GM12878 (cell line): ENCODE measurements at regions not wholly inside any gene's neighbourhood (a gene's known extent, or its start where the extent isn't known, plus 50 kb on each side); places are given as distances from the start of the nearest gene placed in this dataset.

Experiments
- ATAC-seq: fragments of 200-7000 bp; cut with Tn5 transposase; 3 replicates; pipeline ENCODE4 v1.9.1; 2020; ENCODE audit warnings: mild to moderate bottlenecking, moderate library complexity
- BruUV-seq: library from RNA; stranded (reverse); fragments of 400-500 nt; replicated peaks from 2 replicates; lab custom pipeline; 2021; lab: Mats Ljungman, UMichigan
- CTCF ChIA-PET: fragments of 300-600 bp; sonication (Branson Sonifier 250); formaldehyde crosslinking; extraction: SDS; loops from one replicate; lab custom pipeline; 2021; ENCODE audit warnings: inconsistent platforms; lab: Yijun Ruan, JAX
- POLR2A ChIA-PET: fragments of 350-600 bp; formaldehyde crosslinking; extraction: SDS; loops from one replicate; lab custom pipeline; 2021; ENCODE audit warnings: inconsistent platforms; lab: Charles Lee
- RAD21 ChIA-PET: fragments of 300-600 bp; sonication (Branson Sonifier 250); formaldehyde crosslinking; loops from one replicate; lab custom pipeline; 2023; ENCODE audit warnings: antibody characterized with exemption; ENCODE audit not compliant: unreplicated experiment; lab: Charles Lee
- SMC1A ChIA-PET: fragments of 300-600 bp; sonication (Branson Sonifier 250); formaldehyde crosslinking; loops from one replicate; lab custom pipeline; 2023; ENCODE audit not compliant: unreplicated experiment, uncharacterized antibody; lab: Charles Lee
- DNase-seq: peaks from one replicate; pipeline ENCODE4 v3.0.0-alpha.2; 2011; ENCODE audit warnings: low read depth, low spot score
- FAIRE-seq: peaks from 3 replicates; lab custom pipeline; 2011; peaks lifted over from hg19 to GRCh38; lab: Jason Lieb, UNC
- H2AFZ ChIP-seq: 2 replicates; pipeline ENCODE4 v1.6.0; 2011; ENCODE audit warnings: low read depth, low read length, control low read depth; ENCODE audit not compliant: control insufficient read depth
- H3K27ac ChIP-seq: 2 replicates; pipeline ENCODE4 v1.5.1; 2011; ENCODE audit warnings: control low read depth; ENCODE audit not compliant: control insufficient read depth, insufficient read depth
- H3K27me3 ChIP-seq, 2 experiments: replicated peaks in 1 of 2; 2 replicates each; pipeline versions ENCODE4 v1.6.0 to v1.6.1; 2011; ENCODE audit warnings: low read length in 1 of 2; ENCODE audit not compliant: control insufficient read depth in 2 of 2, insufficient read depth in 2 of 2
- H3K36me3 ChIP-seq, 2 experiments: 2 replicates each; pipeline ENCODE4 v1.5.1; 2011; ENCODE audit warnings: low read length in 1 of 2; ENCODE audit not compliant: control insufficient read depth in 2 of 2, insufficient read depth in 2 of 2
- H3K4me1 ChIP-seq: 2 replicates; pipeline ENCODE4 v1.6.1; 2011; ENCODE audit warnings: mild to moderate bottlenecking, low read length, moderate library complexity, mixed read lengths; ENCODE audit not compliant: control insufficient read depth, insufficient read depth
- H3K4me2 ChIP-seq: 2 replicates; pipeline ENCODE4 v1.6.0; 2011; ENCODE audit warnings: control low read depth; ENCODE audit not compliant: control insufficient read depth, insufficient read depth
- H3K4me3 ChIP-seq: fragments of 200-600 bp; sonication (generic); 2 replicates; pipeline ENCODE4 v1.5.1; 2016
- H3K79me2 ChIP-seq: 2 replicates; pipeline ENCODE4 v1.6.0; 2011; ENCODE audit warnings: low read length; ENCODE audit not compliant: control insufficient read depth, insufficient read depth
- H3K9ac ChIP-seq: 2 replicates; pipeline ENCODE4 v1.8.0; 2011; ENCODE audit warnings: low read length, control low read depth, mixed read lengths; ENCODE audit not compliant: control insufficient read depth, insufficient read depth
- H3K9me3 ChIP-seq: replicated peaks from 3 replicates; pipeline ENCODE4 v1.5.1; 2011; ENCODE audit warnings: mild to moderate bottlenecking, low read length; ENCODE audit not compliant: control insufficient read depth, insufficient read depth
- H4K20me1 ChIP-seq: 2 replicates; pipeline ENCODE4 v1.6.0; 2011; ENCODE audit not compliant: control insufficient read depth, insufficient read depth
- BACH1 ChIP-seq: fragments of 450-650 bp; IDR thresholded peaks from 2 replicates; pipeline ENCODE4 v1.6.1; 2017; ENCODE audit warnings: mild to moderate bottlenecking, borderline replicate concordance
- BRCA1 ChIP-seq: IDR thresholded peaks from 2 replicates; pipeline ENCODE4 v1.6.1; 2011; ENCODE audit warnings: low read depth, low read length, improper control_type of control experiment
- CHD2 ChIP-seq: IDR thresholded peaks from 2 replicates; pipeline ENCODE4 v1.6.1; 2011; ENCODE audit warnings: low read depth, low read length, improper control_type of control experiment, borderline replicate concordance
- EZH2 ChIP-seq: IDR thresholded peaks from 2 replicates; pipeline ENCODE4 v1.6.1; 2012; ENCODE audit warnings: low read depth, mild to moderate bottlenecking, control low read depth, inconsistent platforms, low read length, borderline replicate concordance; ENCODE audit not compliant: control insufficient read depth
- GATAD2B ChIP-seq: fragments of 450-650 bp; conservative IDR thresholded peaks from 2 replicates; pipeline ENCODE4 v1.6.1; 2017; ENCODE audit warnings: low read depth, mild to moderate bottlenecking, moderate library complexity
- HSF1 ChIP-seq: fragments of 150-350 bp; IDR thresholded peaks from 2 replicates; pipeline ENCODE4 v1.6.1; 2014; ENCODE audit warnings: mild to moderate bottlenecking, low read depth, low read length
- NKRF ChIP-seq: fragments of 450-650 bp; conservative IDR thresholded peaks from 2 replicates; pipeline ENCODE4 v1.6.1; 2017; ENCODE audit warnings: mild to moderate bottlenecking, moderate library complexity
- NR2C2 ChIP-seq: IDR thresholded peaks from 2 replicates; pipeline ENCODE4 v1.6.1; 2011; ENCODE audit warnings: borderline replicate concordance, low read depth; ENCODE audit not compliant: control insufficient read depth, insufficient read length
- PAX5 ChIP-seq: IDR thresholded peaks from 2 replicates; pipeline ENCODE4 v1.6.1; 2011; ENCODE audit warnings: low read depth, low read length, borderline replicate concordance
- PML ChIP-seq: IDR thresholded peaks from 2 replicates; pipeline ENCODE4 v1.6.1; 2012; ENCODE audit warnings: low read length, inconsistent platforms
- POLR2AphosphoS5 ChIP-seq: IDR thresholded peaks from 2 replicates; pipeline ENCODE4 v1.6.1; 2011; ENCODE audit warnings: mild to moderate bottlenecking, low read length, inconsistent platforms
- PRDM15 ChIP-seq: fragments of 450-650 bp; formaldehyde crosslinking; IDR thresholded peaks from 2 replicates; pipeline ENCODE4 v1.4.0; 2020; ENCODE audit warnings: mild to moderate bottlenecking, moderate library complexity
- SIN3A ChIP-seq: IDR thresholded peaks from 2 replicates; pipeline ENCODE4 v1.6.1; 2012; ENCODE audit warnings: low read depth, low read length, improper control_type of control experiment
- SREBF1 ChIP-seq: IDR thresholded peaks from 2 replicates; pipeline ENCODE4 v1.6.1; 2012; ENCODE audit warnings: mild to moderate bottlenecking, low read length
- STAT3 ChIP-seq: IDR thresholded peaks from 2 replicates; pipeline ENCODE4 v1.6.1; 2011; ENCODE audit warnings: low read depth, low read length, improper control_type of control experiment
- YBX1 ChIP-seq: fragments of 450-650 bp; IDR thresholded peaks from 2 replicates; pipeline ENCODE4 v1.6.1; 2016; ENCODE audit warnings: antibody characterized with exemption
- YY1 ChIP-seq: IDR thresholded peaks from 2 replicates; pipeline ENCODE4 v1.6.1; 2011; ENCODE audit warnings: low read depth, mild to moderate bottlenecking, low read length
- WGBS: methylation state at CpG from one replicate; pipeline ENCODE4 v1.1.6; 2016; ENCODE audit warnings: low lambda C conversion rate; ENCODE audit not compliant: insufficient replicate concordance, insufficient coverage; ENCODE audit errors: missing lambda C conversion rate; 5-methylcytosine and 5-hydroxymethylcytosine counted together
- in situ Hi-C: fragments of 300-500 bp; cut with MboI; formaldehyde crosslinking; loops from 9 replicates; pipeline ENCODE4 v1.14.3; 2018; ENCODE audit warnings: mixed read lengths
- intact Hi-C: fragments of 100-400 bp; cut with micrococcal nuclease; formaldehyde crosslinking; loops from one replicate; pipeline ENCODE4 v1.14.2; 2022; ENCODE audit not compliant: unreplicated experiment

- 56% methylated on average over 7 of the region's 7 CpGs for WGBS
- Histone ChIP-seq H2AFZ (no peak overlapping the region), H3K27me3 (no peaks in the 10 kb centered on the region), H3K9me3 (no peaks in the 10 kb centered on the region), H3K4me1 (no peaks in the 10 kb centered on the region), H3K4me2 (no peak overlapping the region), H3K36me3 (no peaks in the 10 kb centered on the region), H3K79me2 (no peaks in the 10 kb centered on the region), H4K20me1 (no peaks in the 10 kb centered on the region), H3K4me3 (no peak overlapping the region), H3K27ac (no peak overlapping the region), H3K9ac (no peak overlapping the region)
- no peak for FAIRE-seq
- DNase-seq, result no peak
- ChIA-PET RAD21 (no interaction called here), CTCF (no interaction called here), POLR2A (no interaction called here), SMC1A (no interaction called here)
- in situ Hi-C loops (no loop called here), intact Hi-C loops (no loop called here)
- no peak for ATAC-seq
- no TSS peak for BruUV-seq
- TF ChIP-seq CHD2 (no peak), NR2C2 (no peak), EZH2 (no peak), NKRF (no peak), SIN3A (no peak), YBX1 (no peak), POLR2AphosphoS5 (no peak), SREBF1 (no peak), STAT3 (no peak), GATAD2B (no peak), BRCA1 (no peak), HSF1 (no peak), PRDM15 (CRISPR knock-in tag) (no peak), BACH1 (no peak), PAX5 (no peak), YY1 (no peak), PML (no peak)
Observed at GRCh38 chr21:30958741-30959140, 77.4 kb upstream of the KRTAP11-1 start.
